Uterus (tissue), 3 donors: ENCODE measurements at regions not wholly inside any gene's neighbourhood (a gene's known extent, or its start where the extent isn't known, plus 50 kb on each side); places are given as distances from the start of the nearest gene placed in this dataset.

ENCODE experiments used
- DNase-seq, 2 donors: peaks; one replicate each; pipeline ENCODE4 v3.0.0-alpha.2; 2019 to 2020
- H3K27ac ChIP-seq, 2 donors: fragments of 200-600 bp; sonication (generic); 1 replicate in 1 of 2; 2 replicates in 1 of 2; pipeline ENCODE4 v1.5.1; 2016 to 2018
- H3K27me3 ChIP-seq, 2 donors: fragments of 200-600 bp; sonication (generic); one replicate each; pipeline ENCODE4 v1.5.1; 2018 to 2019; ENCODE audit warnings: control low read depth in 1 of 2
- H3K36me3 ChIP-seq, 2 donors: fragments of 200-600 bp; sonication (generic); one replicate each; pipeline ENCODE4 v1.5.1; 2019; ENCODE audit warnings: control low read depth in 1 of 2
- H3K4me1 ChIP-seq, 2 donors: fragments of 200-600 bp; sonication (generic); one replicate each; pipeline ENCODE4 v1.5.1; 2018 to 2019; ENCODE audit warnings: control low read depth in 1 of 2
- H3K4me3 ChIP-seq, 2 donors: fragments of 200-600 bp; sonication (generic); 1 replicate in 1 of 2; 2 replicates in 1 of 2; pipeline ENCODE4 v1.5.1; 2018 to 2019; ENCODE audit warnings: mild to moderate bottlenecking in 1 of 2
- H3K9me3 ChIP-seq, 2 donors: fragments of 200-600 bp; sonication (generic); one replicate each; pipeline ENCODE4 v1.5.1; 2019; ENCODE audit warnings: control low read depth in 1 of 2
- POLR2A ChIP-seq, 2 donors: fragments of 450-650 bp; IDR thresholded peaks; one replicate each; pipeline ENCODE4 v1.6.1; 2016; ENCODE audit warnings: antibody characterized with exemption in 2 of 2, mild to moderate bottlenecking in 1 of 2, moderate library complexity in 1 of 2
- intact Hi-C: fragments of 100-400 bp; cut with DNase I; formaldehyde crosslinking; loops from one replicate; pipeline ENCODE4 v1.15.1; 2023; ENCODE audit warnings: low total_unique reads
- TF ChIP-seq, protein P1 (sequence below), 4 experiments: fragments of 200-600 bp in 2 of 4; fragments of 450-650 bp in 2 of 4; sonication (generic) in 2 of 4; IDR thresholded peaks; one replicate each; pipeline ENCODE4 v1.5.1; 2016 to 2019; ENCODE audit warnings: antibody characterized with exemption in 4 of 4, mild to moderate bottlenecking in 2 of 4, moderate library complexity in 1 of 4
- donor health status: DM: yes; HTN: yes; CAD: no.

DNA sequence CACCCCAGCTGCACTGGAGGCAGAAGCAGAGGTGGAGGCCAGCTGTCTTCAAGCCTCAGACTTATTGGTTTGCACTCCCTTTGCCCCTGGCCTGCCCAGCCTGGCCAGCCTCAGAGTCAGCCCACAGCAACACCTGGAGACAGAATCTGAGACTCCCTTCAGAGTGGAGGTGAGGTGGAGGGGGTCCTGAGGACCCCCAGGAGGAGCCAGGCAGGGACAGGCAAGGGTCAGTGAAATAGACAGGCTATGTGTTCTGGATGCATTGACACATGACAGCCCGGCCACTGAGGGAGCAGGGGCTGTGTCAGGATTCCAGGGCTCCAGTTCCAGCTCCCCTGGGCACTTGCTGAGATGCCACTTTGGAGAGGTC, 309.7 kb downstream of the MYCN start:
- no peaks in the 10 kb centered on the region for H3K4me1 ChIP-seq

DNA sequence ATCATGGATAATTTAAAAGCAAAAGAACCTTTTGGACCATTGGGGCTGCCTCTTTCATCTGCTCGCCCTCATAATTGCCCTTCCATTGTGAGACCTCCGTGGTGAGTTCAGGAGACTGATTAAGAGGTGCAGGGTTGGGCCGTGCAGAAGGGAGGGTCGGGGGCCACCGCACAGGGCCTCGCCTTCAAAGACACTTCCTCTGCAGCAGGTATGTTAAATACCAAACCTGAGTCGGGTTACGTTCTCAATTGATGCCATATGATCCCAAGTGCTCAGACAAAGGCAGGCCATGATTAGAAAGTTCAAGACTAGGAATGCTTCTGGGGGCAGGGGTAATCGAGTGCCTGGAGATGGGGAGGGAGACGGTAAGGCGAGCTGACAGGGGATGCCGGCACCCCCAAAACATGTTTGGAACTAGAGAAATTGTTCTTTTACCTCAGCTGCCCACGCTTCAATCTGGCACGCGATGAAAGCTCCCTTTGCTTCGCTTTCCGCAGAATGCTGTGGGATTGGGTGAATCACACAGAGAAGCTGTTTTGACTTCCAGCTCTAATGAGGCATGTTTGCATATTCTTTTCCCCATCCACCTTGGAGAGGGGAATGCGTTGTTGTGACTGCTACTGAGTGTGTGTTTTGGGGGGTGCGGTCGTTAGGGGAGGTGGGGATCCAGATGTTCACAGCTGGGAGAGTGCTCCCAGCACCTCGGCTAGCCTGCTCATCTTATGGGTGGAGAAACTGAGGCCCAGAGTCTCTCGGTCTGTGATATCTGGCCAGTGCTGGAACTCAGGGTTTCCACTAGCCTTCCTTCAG, 309.1 kb downstream of the MYCN start:
- no peak for DNase-seq

More for the DNA sequence above, 309.7 kb downstream of the MYCN start:
- no peak for TF ChIP-seq POLR2A (IDR thresholded peaks at IDR 0.05)
- TF ChIP-seq, protein P1, sequence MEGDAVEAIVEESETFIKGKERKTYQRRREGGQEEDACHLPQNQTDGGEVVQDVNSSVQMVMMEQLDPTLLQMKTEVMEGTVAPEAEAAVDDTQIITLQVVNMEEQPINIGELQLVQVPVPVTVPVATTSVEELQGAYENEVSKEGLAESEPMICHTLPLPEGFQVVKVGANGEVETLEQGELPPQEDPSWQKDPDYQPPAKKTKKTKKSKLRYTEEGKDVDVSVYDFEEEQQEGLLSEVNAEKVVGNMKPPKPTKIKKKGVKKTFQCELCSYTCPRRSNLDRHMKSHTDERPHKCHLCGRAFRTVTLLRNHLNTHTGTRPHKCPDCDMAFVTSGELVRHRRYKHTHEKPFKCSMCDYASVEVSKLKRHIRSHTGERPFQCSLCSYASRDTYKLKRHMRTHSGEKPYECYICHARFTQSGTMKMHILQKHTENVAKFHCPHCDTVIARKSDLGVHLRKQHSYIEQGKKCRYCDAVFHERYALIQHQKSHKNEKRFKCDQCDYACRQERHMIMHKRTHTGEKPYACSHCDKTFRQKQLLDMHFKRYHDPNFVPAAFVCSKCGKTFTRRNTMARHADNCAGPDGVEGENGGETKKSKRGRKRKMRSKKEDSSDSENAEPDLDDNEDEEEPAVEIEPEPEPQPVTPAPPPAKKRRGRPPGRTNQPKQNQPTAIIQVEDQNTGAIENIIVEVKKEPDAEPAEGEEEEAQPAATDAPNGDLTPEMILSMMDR (IDR thresholded peaks at IDR 0.05): no peak
- no peaks in the 10 kb centered on the region for H3K27me3 ChIP-seq
- no peaks in the 10 kb centered on the region for H3K36me3 ChIP-seq
- H3K9me3 ChIP-seq: no peaks in the 10 kb centered on the region
- intact Hi-C loops: no loop called here
- no peak overlapping the region for H3K27ac ChIP-seq
- DNase-seq: no peak
- no peak overlapping the region for H3K4me3 ChIP-seq

DNA sequence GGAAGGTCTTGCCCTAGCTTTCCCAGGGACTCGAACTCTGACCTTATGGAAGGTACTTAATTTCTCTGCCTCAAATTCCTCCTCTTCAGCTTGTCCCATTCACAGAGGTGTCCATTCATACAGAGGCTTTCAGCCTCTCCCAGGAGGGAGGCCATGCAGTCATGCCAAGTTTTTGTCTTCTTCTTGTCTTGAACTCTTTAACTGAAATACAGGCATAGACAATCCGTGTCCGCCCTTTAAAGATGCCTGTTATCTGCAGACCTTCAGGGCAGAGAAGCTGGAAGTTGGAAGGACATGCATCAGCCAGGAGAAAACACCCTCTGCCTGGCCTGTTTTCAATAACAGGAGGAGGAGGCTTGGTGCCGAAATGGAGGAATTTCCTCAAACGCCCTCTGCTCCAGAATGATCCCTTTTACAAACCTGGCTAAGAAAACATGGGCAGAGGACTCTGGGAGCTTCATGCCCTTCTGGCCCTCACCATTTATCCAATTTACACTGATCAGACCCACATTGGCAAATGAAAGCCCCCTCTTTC, 308.3 kb downstream of the MYCN start:
- no peaks in the 10 kb centered on the region for H3K36me3 ChIP-seq

More for the DNA sequence above, 309.1 kb downstream of the MYCN start:
- TF ChIP-seq, protein P1 (IDR thresholded peaks at IDR 0.05): no peak
- no peak for TF ChIP-seq POLR2A (IDR thresholded peaks at IDR 0.05)
- no peaks in the 10 kb centered on the region for H3K27me3 ChIP-seq
- no peaks in the 10 kb centered on the region for H3K4me1 ChIP-seq
- no peak overlapping the region for H3K4me3 ChIP-seq
- H3K9me3 ChIP-seq: no peaks in the 10 kb centered on the region
- no peaks in the 10 kb centered on the region for H3K36me3 ChIP-seq
- H3K27ac ChIP-seq: no peak overlapping the region
- intact Hi-C loops: no loop called here

DNA sequence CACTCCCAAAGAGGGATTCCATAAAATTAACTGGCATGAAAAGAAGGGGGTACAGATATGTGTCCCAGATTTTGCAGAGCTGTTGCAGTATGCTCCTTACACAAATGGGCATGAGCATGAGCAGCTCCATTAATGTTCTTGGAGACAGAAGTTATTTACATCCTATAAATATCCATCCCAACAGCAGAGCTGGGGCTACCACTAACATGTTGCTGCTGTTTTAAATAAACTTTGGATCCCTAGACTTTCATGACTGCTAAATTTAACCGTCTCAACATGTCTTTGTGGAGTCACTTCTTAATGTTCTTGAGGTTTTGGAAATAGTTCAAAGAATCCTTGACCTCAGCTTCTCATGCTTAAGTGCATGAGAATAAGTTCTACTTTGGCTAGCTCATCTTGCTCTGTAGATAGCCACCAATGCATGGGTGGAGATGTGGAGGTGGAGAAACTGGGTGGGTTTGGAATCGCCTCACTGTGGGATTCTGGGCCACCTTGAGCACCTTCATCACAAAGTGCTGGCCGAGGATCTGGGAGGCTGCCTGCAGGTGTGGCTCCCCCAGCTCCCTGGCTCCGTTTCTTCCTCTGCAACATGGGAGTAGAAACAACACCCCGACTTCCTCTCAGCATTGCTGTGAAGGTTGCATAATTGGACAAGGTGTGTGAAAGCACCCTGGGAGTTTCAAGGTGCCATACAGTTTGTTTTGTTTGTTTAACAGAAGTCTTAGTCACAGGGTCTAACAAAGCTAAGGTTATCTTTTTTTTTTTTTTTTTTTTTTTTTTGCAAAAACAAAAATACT, 307.2 kb downstream of the MYCN start:
- H3K36me3 ChIP-seq: no peaks in the 10 kb centered on the region
- TF ChIP-seq, protein P1 (IDR thresholded peaks at IDR 0.05): no peak
- no peak for TF ChIP-seq POLR2A (IDR thresholded peaks at IDR 0.05)
- H3K27ac ChIP-seq: no peak overlapping the region
- no peaks in the 10 kb centered on the region for H3K9me3 ChIP-seq
- DNase-seq: no peak
- H3K27me3 ChIP-seq: no peaks in the 10 kb centered on the region
- no peaks in the 10 kb centered on the region for H3K4me1 ChIP-seq
- intact Hi-C loops: no loop called here
- no peak overlapping the region for H3K4me3 ChIP-seq

More for the DNA sequence above, 308.3 kb downstream of the MYCN start:
- TF ChIP-seq POLR2A (IDR thresholded peaks at IDR 0.05): no peak
- TF ChIP-seq, protein P1 (IDR thresholded peaks at IDR 0.05): no peak
- H3K9me3 ChIP-seq: no peaks in the 10 kb centered on the region
- no peak for DNase-seq
- no peak overlapping the region for H3K27ac ChIP-seq
- no peaks in the 10 kb centered on the region for H3K4me1 ChIP-seq
- H3K4me3 ChIP-seq: no peak overlapping the region
- H3K27me3 ChIP-seq: no peaks in the 10 kb centered on the region
- intact Hi-C loops: no loop called here

DNA sequence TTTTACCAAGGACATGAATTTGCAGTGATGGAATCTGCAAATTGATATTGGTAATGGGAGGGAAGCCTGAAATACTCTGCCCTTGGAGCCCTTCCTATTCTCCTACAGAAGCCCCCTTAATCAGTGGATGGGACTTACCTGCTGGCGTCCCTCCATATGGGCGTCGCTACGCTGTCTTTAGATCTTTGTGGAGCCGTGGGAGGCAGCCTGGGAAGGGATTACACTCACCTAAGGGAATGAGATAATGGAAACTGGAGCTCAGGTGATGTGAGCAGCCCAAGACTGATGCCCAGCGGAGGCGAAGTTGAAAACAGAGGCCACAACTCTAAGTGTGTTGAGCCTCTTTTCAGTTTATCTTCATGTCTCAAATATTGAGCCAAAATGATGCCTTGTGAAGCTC, 306.6 kb downstream of the MYCN start:
- H3K4me1 ChIP-seq: no peaks in the 10 kb centered on the region
- TF ChIP-seq POLR2A (IDR thresholded peaks at IDR 0.05): no peak
- TF ChIP-seq, protein P1 (IDR thresholded peaks at IDR 0.05): no peak
- intact Hi-C loops: no loop called here
- no peaks in the 10 kb centered on the region for H3K9me3 ChIP-seq
- no peak overlapping the region for H3K4me3 ChIP-seq
- no peaks in the 10 kb centered on the region for H3K27me3 ChIP-seq
- no peak overlapping the region for H3K27ac ChIP-seq
- no peaks in the 10 kb centered on the region for H3K36me3 ChIP-seq
- no peak for DNase-seq
